Esophagus muscularis mucosa (tissue), 4 donors: ENCODE measurements at regions not wholly inside any gene's neighbourhood (a gene's known extent, or its start where the extent isn't known, plus 50 kb on each side); places are given as distances from the start of the nearest gene placed in this dataset.
"Not testable (repeated sequence)": the region's sequence is repeated elsewhere in the genome, so short reads cannot be mapped to it uniquely, and the experiment has no call there.

Source experiments
- EP300 ChIP-seq: sonication (generic); formaldehyde crosslinking; IDR thresholded peaks from one replicate; pipeline ENCODE4 v1.6.1; 2017; ENCODE audit warnings: antibody characterized with exemption
- POLR2A ChIP-seq: fragments of 450-650 bp; IDR thresholded peaks from one replicate; pipeline ENCODE4 v1.6.1; 2017; ENCODE audit warnings: antibody characterized with exemption, moderate library complexity, mild to moderate bottlenecking, low read depth
- POLR2AphosphoS5 ChIP-seq, 2 donors: sonication (generic); formaldehyde crosslinking; IDR thresholded peaks; one replicate each; pipeline ENCODE4 v1.6.1; 2017; ENCODE audit warnings: antibody characterized with exemption in 2 of 2
- TF ChIP-seq, protein P1 (sequence below), 3 experiments: fragments of 200-600 bp in 2 of 3; fragments of 450-650 bp in 1 of 3; sonication (generic) in 2 of 3; IDR thresholded peaks; one replicate each; pipeline ENCODE4 v1.5.1; 2017 to 2019; ENCODE audit warnings: antibody characterized with exemption in 3 of 3, mild to moderate bottlenecking in 2 of 3, moderate library complexity in 1 of 3

DNA sequence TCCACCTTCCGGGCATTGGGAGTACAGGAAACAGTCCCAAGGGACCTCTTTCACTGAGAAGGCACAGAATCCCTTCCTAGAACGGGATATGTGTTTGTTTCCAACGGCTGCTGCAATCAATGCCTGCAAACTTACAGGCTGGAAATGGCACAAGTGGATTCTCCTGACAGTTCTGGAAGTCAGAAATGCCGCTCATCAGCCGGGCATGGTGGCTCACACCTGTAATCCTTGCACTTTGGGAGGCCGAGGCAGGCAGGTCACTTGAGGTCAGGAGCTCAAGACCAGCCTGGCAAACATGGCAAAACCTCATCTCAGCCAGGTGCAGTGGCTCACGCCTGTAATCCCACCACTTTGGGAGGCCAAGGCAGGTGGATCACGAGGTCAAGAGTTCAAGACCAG lies 97.0 kb upstream of the FGF3 start:
- TF ChIP-seq POLR2A; POLR2AphosphoS5 (IDR thresholded peaks at IDR 0.05); EP300: not testable (repeated sequence)
- TF ChIP-seq, protein P1, sequence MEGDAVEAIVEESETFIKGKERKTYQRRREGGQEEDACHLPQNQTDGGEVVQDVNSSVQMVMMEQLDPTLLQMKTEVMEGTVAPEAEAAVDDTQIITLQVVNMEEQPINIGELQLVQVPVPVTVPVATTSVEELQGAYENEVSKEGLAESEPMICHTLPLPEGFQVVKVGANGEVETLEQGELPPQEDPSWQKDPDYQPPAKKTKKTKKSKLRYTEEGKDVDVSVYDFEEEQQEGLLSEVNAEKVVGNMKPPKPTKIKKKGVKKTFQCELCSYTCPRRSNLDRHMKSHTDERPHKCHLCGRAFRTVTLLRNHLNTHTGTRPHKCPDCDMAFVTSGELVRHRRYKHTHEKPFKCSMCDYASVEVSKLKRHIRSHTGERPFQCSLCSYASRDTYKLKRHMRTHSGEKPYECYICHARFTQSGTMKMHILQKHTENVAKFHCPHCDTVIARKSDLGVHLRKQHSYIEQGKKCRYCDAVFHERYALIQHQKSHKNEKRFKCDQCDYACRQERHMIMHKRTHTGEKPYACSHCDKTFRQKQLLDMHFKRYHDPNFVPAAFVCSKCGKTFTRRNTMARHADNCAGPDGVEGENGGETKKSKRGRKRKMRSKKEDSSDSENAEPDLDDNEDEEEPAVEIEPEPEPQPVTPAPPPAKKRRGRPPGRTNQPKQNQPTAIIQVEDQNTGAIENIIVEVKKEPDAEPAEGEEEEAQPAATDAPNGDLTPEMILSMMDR (IDR thresholded peaks at IDR 0.05), result not testable (repeated sequence)
